ENCODE measurements at regions not wholly inside any gene's neighbourhood (a gene's known extent, or its start where the extent isn't known, plus 50 kb on each side); places are given as distances from the start of the nearest gene placed in this dataset.

DNA sequence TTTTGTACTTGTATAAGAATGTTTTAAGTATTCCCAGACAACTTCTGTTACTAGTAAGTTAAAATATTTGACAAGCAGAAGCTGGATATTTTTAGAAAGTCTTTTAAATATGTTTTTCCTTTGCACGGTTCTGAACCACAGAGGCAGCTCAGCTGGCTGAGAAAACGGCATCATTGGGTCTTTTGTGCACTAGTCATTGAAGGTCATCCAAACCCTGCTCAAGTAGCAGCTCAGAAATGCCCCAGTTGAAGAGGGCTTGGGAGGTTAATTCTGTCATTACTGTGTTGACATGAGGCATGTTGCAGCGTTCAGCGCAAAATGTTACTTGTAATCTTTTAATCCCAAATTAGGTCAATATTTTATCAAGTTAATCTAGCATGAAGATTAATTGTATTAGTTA, 383.7 kb upstream of the FAM241A start:
- no peak for DNase-seq

DNA sequence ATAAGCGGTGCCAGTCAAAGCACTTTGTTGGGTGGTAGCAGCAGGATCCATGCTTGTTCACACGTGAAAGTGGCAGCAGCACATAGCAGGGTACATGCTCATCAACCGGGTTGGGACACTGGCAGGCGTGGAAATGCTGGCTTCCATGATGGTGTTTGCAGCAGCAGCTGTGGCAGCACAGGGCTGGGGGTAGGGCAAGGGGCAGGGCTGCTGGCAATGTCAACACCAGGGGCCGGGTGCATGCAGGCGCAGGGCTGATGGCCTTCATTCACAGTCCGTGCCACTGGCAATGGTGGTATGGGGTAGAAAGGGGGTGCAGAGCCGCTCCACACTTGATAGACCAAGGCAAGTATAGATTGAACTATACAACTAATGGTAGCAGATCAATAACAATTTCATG, 374.7 kb upstream of the FAM241A start:
- DNase-seq = no peak

DNA sequence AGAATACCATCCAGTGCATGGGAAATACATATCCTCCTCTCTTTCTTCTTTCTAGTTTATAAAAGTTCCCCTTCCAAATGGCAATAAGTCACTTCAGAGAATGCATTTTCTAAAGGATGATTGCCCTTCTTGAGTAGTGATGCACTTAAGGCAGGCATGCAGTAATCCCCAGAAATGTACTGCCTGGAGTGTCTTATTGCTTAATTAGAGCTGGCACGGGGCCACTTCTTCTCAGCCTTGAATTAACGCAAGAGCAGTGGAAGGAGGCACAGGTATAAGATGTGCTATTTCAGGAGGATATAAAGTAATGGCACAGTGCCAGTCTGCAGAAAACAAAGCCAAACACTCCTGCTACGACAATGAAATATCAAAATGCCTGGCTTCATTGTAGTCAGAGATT, 371.4 kb upstream of the FAM241A start:
- DNase-seq = no peak

DNA sequence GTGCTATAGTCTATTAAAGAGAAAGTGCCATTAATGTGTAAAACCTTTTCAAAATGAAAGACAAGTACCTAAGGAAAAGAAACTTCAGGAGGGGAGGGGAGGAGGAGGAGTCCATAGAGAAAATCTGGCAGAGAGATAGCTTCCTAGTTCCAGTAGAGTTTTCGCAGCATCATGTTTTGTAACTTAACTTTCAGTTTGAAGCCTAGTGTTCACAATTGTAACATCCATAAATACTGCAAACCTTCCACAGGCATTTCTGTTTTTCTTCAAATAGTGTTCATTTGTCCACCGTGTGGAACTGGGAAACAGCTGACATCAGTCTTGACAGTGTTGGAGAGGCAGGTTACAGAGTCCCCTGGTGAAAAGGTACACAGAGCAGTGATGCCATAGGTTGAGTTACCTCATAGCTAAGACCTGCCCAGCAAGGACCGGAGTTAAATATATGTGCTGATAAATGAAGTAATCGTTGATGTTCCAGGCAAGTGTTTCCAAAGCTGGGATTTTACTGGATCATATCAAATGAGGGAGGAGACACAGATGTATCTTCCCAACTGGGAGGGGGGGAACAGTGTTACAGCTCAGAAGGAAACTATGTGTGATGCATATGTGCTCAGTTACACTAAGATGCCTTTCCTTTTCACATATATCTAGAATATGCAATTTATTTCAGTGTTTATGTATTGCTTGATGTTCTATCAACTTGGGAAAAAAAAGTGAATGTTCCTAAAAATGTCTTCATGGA, 369.5 kb upstream of the FAM241A start:
- no peak for DNase-seq

DNA sequence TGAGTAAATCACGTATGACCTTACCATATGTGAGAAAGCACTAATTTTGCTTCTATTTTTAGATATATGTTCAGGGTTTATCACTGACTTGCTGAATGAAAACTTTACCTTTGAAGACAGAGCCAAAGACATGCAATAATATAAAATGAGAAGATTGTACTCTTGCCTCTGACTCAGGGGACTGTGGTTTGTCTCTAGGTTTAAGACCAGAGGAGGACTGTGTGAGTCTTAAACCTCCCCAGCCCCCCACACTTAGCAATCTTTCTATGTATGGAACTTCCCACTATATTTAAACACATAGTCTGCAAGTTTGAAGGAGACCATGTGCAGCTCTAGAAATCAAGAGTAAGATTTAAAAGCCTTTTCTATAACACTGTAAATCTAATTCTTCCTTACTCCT, 368.7 kb upstream of the FAM241A start:
- no peak for DNase-seq

DNA sequence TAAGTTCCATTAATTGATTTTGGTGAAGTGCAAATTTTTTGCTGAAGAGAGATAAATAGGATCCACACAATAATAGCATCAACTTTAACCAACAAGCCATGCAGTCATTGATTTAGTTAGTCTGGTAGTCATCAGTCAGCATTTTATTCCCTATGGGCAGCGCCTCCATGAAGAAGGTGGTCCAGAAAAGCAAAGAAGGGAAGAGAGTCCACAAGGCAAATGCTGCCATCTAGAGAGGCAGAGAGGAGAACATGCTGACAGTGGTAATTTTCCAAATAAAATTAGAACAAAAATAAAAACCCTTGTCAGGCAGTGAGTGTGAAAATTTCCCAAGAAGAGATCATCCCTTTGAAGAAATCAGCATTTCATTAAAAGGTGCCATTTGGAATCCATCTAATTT, 366.7 kb upstream of the FAM241A start:
- no peak for DNase-seq

DNA sequence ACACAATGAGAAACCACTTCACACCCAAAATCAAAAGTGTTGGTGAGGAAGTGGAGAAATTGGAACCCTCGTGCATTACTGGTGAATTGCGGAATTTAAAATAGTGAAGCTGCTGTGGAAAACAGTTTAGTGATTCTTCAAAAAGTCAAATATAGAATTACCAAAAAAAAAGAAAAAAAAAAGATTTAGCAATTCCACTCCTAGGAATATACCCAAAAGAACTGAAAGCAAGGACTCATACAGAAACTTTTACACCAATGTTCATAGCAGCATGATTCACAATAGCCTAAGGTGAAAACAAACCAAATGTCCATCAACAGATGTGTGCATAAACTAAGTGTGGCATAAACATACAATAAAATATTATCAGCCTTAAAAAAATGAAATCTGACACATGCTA, 364.3 kb upstream of the FAM241A start:
- DNase-seq = no peak

DNA sequence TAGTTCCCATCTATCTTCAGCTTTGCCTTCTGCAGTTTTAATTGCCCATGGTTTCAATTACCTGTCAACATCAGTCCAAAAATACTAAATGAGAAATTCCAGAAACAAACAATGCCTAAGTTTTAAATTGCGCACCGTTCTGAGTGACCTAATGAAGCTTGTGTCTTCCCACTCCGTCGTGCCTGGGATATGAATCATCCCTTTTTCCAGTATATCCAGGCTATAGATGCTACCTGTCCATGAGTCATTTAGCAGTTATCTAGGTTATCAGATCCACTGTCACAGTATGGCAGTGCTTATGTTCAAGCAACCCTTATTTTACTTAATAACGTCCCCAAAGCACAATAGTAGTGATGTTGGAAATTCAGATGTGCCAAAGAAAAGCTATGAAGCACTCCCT, 363.6 kb upstream of the FAM241A start:
- no peak for DNase-seq

DNA sequence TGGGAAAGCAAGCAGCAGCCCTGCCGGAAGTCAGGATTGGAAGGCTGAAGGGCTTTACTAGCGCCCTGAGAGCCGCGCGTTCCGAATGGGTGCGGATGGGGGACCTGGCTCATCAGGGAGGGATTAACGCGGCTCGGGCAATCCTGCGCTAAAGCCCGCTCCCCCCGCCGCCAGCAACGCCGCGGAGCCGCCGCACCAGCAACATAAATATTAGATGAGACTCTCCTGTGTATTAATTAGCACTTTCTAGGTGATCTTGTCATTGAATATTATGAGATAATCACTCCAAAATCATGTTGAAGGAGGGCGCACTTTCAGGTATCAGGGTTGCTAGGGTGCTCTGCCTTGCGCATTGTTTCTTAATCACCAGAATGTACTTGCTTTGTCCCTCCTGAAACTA, 357.2 kb upstream of the FAM241A start:
- no peak for DNase-seq

DNA sequence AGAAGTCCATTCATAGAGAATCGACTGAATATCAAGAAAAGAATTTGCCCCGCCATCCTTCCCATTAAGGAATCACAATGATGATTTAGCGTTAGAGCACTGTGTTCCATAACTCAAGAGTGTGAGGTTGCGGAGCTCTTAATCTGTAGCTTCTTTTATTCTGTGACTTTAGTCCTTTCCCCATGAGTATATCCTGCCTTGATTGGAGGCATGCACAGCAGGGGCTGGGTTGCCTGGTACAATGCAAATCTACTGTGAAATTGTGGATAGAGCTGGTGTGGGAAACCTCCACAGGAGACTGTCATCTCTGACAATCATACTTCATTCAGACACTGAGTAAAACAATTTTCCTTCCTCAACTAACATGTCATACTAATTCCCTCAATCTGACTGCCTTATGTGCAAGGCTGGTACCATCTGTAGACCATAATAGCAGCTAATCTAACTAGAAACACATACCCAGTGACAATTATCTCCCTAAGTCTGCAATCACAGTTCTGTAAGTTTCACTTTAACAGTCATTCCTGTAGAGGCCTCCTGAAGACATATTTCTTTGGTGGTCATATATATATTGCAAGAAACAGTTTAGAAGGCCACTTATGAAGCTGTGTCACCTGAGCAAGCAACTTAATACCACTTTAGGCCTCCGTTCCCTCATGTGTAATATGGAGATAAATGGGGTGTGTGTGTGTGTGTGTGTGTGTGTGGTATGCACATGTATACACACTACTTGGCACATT, 355.2 kb upstream of the FAM241A start:
- DNase-seq = no peak

DNA sequence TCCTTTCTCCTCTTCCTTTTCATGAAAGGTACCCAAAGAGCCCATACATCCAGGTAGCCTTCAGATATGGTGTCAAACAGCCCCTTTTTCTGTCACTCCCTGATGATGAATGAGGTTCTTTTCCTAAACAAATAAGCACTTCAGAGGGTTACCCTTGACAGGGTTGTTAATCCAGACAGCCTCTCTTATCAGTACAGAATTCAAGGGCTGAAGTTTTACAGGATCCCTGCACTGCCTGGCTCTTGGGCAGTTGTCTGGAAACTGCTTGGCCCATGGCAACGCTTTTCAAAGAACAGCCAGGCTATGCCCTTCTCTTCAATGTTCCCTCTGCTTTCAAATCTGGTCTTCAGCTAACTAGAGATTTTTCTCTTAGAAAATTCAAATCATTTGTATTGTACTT, 352.6 kb upstream of the FAM241A start:
- DNase-seq = no peak

DNA sequence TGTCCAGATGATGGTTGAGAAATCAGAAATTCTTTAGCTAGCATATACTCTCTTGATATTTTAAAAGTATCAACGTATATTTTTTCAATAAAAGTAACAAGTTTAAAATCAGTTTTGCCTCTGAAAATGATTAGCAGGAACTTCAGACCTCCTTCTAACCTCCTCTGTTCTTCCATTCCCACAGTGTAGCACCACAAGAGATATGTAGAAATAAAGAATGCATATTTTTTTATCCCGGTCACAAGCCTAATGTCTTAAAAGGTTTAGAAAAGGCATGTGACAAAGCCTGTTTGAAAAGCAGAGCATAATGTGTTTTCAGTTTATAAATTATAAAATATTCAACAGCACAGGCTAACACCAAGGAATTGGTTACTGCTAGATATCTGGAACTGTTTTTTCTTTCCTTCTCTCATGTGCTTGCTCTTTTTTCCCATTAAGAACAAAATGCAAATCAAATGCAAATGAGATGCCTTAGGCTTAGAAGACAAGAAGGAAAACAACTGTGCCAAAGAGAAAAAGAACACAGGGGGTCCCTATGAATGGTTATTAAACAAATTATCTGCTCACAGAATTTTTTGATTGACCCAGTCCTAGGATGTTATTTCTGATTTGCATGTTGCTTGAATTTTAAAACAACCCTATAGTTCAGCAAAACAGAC, 351.7 kb upstream of the FAM241A start:
- no peak for DNase-seq

DNA sequence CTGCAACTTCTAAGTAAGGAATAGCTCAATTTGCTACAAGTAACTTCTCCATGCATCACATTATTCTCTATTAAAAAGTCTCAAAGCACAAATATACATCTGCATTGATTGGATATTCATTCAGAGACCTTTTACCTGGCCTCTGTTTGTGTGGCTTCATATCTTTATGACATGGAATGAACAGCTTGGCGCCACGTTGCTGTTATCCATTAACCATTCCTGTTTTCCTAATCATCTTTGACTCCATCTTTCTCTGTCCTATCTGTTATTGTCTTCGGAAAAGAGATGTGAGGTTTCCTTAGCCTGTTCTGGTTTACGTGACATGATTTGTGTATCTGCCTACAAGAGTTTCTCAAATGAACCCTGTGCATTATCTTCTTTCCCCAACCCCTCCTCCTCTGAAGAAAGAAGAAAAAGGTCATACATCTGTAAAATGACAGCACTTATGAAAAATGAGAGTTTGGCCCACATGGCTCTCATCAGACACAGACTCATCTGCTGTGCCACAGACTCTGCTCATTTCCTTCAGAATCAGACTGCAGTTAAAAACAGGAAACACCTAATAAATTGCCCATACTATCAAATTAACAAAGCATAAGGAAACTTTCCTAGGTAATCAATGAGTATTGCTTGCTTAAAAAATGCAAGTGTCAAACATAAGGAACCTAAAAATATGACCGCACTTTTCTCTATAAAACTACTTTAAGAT, 347.6 kb upstream of the FAM241A start:
- no peak for DNase-seq

DNA sequence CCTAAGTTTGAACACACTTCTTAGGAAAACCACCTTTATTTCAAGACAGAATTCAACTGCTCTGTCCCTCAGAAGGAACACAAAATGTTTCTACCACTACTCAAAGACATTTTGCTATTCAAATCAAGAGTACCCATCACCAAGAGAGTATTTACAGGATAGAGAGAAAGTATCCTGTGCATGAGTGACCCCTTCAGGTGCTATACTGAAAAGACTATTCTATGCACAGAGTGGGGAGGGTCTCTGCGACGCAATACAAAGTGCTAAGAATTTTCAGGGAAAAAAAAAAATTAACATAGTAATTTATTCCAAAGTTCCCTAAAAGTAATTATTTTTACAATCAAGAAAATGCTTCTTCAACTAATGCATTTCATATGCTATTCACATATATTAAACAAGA, 346.4 kb upstream of the FAM241A start:
- DNase-seq = no peak

DNA sequence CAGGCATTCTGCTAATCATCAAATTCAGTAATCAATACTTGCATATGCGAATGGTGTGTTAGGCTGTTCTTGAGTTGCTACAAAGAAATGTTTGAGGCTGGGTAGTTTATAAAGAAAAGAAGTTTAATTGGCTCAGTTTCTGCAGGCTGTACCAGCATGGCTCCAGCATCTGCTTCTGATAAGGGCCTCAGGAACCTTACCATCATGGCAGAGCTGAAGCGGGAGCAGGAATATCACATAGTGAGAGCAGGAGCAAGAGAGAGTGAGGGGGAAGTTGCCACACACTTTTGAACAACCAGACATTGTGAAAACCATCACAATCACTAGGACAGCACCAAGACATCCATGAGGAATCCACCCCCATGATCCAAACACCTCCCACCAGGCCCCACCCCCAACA, 344.7 kb upstream of the FAM241A start:
- no peak for DNase-seq

DNA sequence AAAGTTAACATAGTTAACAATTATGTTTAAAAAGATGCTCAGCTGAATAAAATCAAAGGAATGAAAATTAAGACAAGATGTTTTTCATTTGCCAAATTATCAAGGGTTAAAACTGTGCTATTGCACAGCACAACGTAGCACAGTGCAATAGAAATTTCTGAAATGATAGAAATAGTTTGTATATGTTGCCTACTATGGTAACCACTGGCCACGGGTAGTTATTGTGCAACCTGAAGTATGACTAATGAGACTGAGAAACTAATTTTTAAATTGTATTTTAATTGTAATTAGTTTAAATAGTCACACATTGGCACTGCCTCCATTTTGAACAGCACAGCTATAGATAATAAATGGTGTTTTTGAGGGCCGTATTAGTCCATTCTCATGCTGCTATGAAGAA, 343.1 kb upstream of the FAM241A start:
- DNase-seq = no peak

DNA sequence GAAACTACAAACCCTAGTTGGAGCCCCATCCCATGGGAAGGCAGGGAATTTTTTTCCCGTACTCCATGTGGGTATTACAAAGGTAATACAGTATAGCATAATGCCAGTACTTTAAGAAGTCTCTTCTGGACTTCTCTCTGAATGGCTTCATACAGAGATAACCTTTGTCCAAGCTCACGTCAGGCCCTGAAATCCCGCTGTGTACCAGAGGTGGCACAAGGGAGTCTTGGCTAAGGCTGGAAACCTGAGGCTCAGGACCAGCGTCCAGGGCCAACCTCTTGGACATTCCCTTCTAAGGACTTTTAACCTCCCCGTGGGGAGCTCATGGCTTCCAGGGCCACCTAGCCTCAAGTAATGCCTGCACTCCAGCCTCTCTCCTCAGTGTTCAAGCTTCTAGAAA, 338.9 kb upstream of the FAM241A start:
- DNase-seq = no peak

DNA sequence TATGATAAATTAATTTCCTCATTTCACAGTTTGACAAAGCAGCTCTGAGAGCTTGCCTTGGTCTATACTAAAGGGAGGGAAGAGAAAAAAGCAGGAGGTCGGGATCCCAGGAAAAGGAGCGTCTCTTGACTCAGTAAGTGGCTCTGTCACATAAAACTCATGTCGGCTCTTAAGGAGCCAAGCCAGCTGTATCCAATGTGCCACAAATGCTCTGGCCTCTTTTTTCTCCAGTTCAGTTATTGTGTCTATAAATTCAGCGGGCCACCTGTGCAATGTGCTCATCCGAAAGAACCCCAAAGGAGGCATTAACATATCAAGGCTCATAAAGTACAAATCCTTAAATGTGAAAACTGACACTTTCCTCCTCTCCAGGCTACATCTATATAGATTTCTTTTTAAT, 337.7 kb upstream of the FAM241A start:
- no peak for DNase-seq

DNA sequence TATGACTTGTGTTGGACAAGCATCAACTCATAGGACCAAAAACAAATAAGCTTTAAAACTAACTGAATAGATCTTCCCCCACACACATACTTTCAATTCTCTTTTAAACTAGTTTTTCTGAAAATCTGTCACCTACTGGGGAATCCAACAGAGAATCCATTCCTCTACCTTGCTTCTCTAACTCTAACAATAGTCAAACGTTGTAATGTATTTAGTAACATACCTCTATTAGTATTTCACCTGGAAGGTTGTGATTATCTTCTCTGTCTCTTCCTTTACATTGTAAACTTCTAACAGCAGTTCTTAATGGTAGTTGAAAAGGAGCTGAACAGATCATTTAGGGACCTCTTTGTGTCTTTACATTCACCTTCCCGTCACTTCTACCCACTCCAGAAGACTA, 337.1 kb upstream of the FAM241A start:
- no peak for DNase-seq

DNA sequence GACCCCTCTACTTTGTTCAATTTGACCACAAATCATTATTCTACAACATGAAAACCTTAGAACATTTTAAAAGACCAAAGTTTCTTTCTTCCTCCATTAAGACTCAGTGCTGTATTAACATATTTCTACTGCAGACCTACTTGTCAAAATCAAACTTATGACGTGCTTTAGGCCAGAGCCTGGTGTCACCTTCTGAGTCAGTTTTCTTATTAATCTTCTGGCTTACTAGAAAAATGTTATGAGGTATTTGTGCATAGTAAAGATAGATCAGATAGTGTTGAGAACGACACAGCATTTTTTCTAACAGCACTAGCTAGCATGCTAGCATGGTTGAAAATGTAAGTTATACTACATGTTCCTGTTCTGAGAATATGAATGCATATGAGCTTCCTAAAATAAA, 333.6 kb upstream of the FAM241A start:
- DNase-seq = no peak

DNA sequence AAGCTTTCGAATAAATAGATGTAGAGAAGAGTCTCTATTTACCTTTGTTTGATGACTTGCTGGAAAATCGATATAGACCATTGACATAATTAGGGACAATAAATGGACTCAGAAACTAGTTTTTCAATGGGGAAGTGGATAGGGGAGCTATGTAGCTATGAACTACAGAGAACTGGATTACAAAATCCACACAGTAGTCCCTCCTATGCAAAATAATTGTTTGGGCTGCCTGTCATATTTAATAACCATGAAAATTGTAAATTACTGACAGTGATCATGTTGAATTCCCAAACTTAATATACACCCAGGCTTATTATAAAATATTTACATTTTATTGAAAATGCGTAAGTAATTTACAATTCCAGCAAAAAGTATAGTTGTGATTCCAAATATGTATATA, 333.1 kb upstream of the FAM241A start:
- no peak for DNase-seq

DNA sequence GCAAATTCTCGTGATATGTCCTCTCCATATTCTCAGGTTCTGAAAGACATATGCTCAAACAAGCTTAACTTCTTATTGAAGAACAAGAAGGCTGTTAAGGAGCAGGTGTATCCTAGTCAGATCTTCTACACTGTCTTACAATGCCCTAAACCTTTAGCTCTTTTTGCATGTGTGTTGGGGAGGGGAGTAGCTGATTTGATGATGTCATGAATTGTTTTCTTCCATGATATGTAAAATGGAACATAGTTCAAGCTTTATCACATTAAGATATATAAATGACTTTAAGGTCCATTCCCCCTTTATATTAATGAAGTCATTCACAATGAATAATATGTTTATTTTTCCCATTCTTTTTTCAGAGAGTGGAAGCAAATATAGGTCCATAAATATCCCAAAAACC, 332.5 kb upstream of the FAM241A start:
- DNase-seq = no peak

DNA sequence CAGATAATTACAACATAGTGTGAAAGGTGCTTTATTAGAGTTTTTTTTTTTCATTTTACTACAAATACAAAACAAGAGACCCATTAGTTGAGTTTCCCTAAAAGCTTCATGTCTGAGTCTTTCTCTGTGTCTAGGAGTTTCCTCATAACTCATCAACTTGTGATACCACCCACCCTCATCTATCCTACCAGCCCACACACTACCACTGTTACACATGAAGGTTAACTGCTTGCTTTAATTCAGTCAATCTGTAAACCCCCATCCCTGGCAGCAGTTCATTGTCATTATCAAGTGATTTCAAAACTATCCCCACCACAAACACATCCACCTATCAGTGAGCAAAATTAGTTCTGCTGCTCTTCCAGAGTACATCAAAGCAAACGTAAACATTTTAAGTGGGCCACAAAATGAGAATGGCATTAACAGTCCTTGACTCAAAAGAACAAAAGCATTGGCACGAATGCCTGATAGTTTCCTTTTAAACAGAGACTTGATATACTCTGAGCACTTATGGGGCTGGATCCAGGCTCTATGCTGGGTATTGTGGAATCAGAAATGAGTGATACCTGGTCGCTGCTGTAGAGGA, 331.6 kb upstream of the FAM241A start:
- DNase-seq = no peak
